ENCODE measurements at regions not wholly inside any gene's neighbourhood (a gene's known extent, or its start where the extent isn't known, plus 50 kb on each side); places are given as distances from the start of the nearest gene placed in this dataset.

- no peaks in the 10 kb centered on the region for H3K9me3 ChIP-seq (ENCODE audit: control insufficient read depth, insufficient read depth, low read depth, low read length)
- H4K20me1 ChIP-seq (ENCODE audit: control insufficient read depth, extremely low read depth, insufficient read depth, low read length) = no peaks in the 10 kb centered on the region
- no peak for DNase-seq (ENCODE audit: low read depth in 2 of 2)
- H3K79me2 ChIP-seq (ENCODE audit: control insufficient read depth, insufficient read depth, low read length) = no peaks in the 10 kb centered on the region
- H3K9ac ChIP-seq (ENCODE audit: insufficient read depth, low read length) = no peak overlapping the region
- no peaks in the 10 kb centered on the region for H3K27me3 ChIP-seq (ENCODE audit: control insufficient read depth, insufficient read depth, low read length)
- no peaks in the 10 kb centered on the region for H3K36me3 ChIP-seq (ENCODE audit: control insufficient read depth, insufficient read depth, low read length)
- TF ChIP-seq EZH2 (IDR thresholded peaks at IDR 0.05; ENCODE audit: low read length, missing control alignments) = no peak
- TF ChIP-seq CTCF (conservative IDR thresholded peaks at IDR 0.05 in 1 of 2, IDR thresholded peaks at IDR 0.05 in 1 of 2; ENCODE audit: low read depth in 1 of 2, low read length in 2 of 2) = no peak
- H2AFZ ChIP-seq (ENCODE audit: low read length) = no peak overlapping the region
- no peak overlapping the region for H3K4me2 ChIP-seq (ENCODE audit: extremely low read depth, insufficient read depth, low read length)
- H3K4me3 ChIP-seq (replicated peaks in 1 of 4; ENCODE audit: control extremely low read depth in 1 of 4, insufficient read depth in 1 of 4, low read depth in 3 of 4, low read length in 4 of 4) = no peak overlapping the region
- H3K27ac ChIP-seq (ENCODE audit: insufficient read depth, low read length) = no peak overlapping the region
- no peaks in the 10 kb centered on the region for H3K4me1 ChIP-seq (ENCODE audit: control insufficient read depth, extremely low read depth, insufficient read depth, low read length)
Measured at GRCh38 chr3:167054926-167055325, 325.2 kb downstream of the ZBBX start.

DNA sequence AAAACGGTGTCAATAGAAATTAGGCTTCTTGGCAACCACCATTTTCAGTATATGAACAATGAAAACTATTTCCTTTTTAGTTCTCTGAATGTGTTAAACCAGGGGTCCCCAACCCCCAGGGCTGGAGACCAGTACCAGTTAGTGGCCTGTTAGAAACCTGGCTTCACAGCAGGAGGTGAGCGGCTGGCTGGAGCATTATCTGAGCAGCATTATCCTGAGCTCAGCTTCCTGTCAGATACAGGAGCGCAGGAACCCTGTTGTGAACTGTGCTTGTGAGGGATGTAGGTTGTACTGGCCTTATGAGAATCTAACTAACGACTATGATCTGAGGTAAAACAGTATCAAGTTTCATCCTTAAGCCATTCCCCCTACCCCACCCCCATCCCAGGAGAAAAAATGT lies 328.7 kb downstream of the ZBBX start:
- H3K36me3 ChIP-seq (ENCODE audit: control insufficient read depth, insufficient read depth, low read length) = no peaks in the 10 kb centered on the region
- H4K20me1 ChIP-seq (ENCODE audit: control insufficient read depth, extremely low read depth, insufficient read depth, low read length) = no peaks in the 10 kb centered on the region
- H3K27me3 ChIP-seq (ENCODE audit: control insufficient read depth, insufficient read depth, low read length) = no peaks in the 10 kb centered on the region
- H3K79me2 ChIP-seq (ENCODE audit: control insufficient read depth, insufficient read depth, low read length) = no peaks in the 10 kb centered on the region
- no peaks in the 10 kb centered on the region for H3K4me1 ChIP-seq (ENCODE audit: control insufficient read depth, extremely low read depth, insufficient read depth, low read length)
- no peak overlapping the region for H3K9ac ChIP-seq (ENCODE audit: insufficient read depth, low read length)
- H3K4me2 ChIP-seq (ENCODE audit: extremely low read depth, insufficient read depth, low read length) = no peak overlapping the region
- no peak overlapping the region for H3K27ac ChIP-seq (ENCODE audit: insufficient read depth, low read length)
- TF ChIP-seq CTCF (conservative IDR thresholded peaks at IDR 0.05 in 1 of 2, IDR thresholded peaks at IDR 0.05 in 1 of 2; ENCODE audit: low read depth in 1 of 2, low read length in 2 of 2) = no peak
- TF ChIP-seq EZH2 (IDR thresholded peaks at IDR 0.05; ENCODE audit: low read length, missing control alignments) = no peak
- H3K4me3 ChIP-seq (replicated peaks in 1 of 4; ENCODE audit: control extremely low read depth in 1 of 4, insufficient read depth in 1 of 4, low read depth in 3 of 4, low read length in 4 of 4) = no peak overlapping the region
- no peak overlapping the region for H2AFZ ChIP-seq (ENCODE audit: low read length)
- no peaks in the 10 kb centered on the region for H3K9me3 ChIP-seq (ENCODE audit: control insufficient read depth, insufficient read depth, low read depth, low read length)
- no peak for DNase-seq (ENCODE audit: low read depth in 2 of 2)

DNA sequence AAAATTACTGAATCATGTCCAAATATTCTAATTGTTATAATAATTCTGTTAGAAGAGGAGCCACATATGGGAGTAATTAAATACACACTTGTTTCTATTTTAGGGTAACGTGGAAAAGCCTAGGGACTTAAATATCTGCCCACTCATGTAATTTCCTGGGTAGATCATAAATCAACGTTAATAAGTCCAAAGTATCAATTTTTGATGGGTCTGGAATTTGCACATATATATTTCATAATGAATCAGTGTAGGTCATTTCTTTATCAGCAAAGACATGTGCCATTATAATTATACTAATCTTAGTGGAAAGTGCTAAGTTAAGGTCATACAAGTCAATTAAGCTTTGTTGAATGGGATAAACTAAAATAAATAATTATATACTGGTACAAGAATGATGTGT lies 346.2 kb downstream of the ZBBX start:
- no peaks in the 10 kb centered on the region for H3K36me3 ChIP-seq (ENCODE audit: control insufficient read depth, insufficient read depth, low read length)
- H3K4me1 ChIP-seq (ENCODE audit: control insufficient read depth, extremely low read depth, insufficient read depth, low read length) = no peaks in the 10 kb centered on the region
- no peaks in the 10 kb centered on the region for H3K79me2 ChIP-seq (ENCODE audit: control insufficient read depth, insufficient read depth, low read length)
- no peaks in the 10 kb centered on the region for H4K20me1 ChIP-seq (ENCODE audit: control insufficient read depth, extremely low read depth, insufficient read depth, low read length)
- H3K4me2 ChIP-seq (ENCODE audit: extremely low read depth, insufficient read depth, low read length) = no peak overlapping the region
- no peak overlapping the region for H3K27ac ChIP-seq (ENCODE audit: insufficient read depth, low read length)
- no peaks in the 10 kb centered on the region for H3K9me3 ChIP-seq (ENCODE audit: control insufficient read depth, insufficient read depth, low read depth, low read length)
- TF ChIP-seq CTCF (conservative IDR thresholded peaks at IDR 0.05 in 1 of 2, IDR thresholded peaks at IDR 0.05 in 1 of 2; ENCODE audit: low read depth in 1 of 2, low read length in 2 of 2) (no peak), EZH2 (IDR thresholded peaks at IDR 0.05; ENCODE audit: low read length, missing control alignments) (no peak)
- no peak overlapping the region for H3K4me3 ChIP-seq (replicated peaks in 1 of 4; ENCODE audit: control extremely low read depth in 1 of 4, insufficient read depth in 1 of 4, low read depth in 3 of 4, low read length in 4 of 4)
- no peaks in the 10 kb centered on the region for H3K27me3 ChIP-seq (ENCODE audit: control insufficient read depth, insufficient read depth, low read length)
- DNase-seq (ENCODE audit: low read depth in 2 of 2) = no peak
- no peak overlapping the region for H2AFZ ChIP-seq (ENCODE audit: low read length)
- no peak overlapping the region for H3K9ac ChIP-seq (ENCODE audit: insufficient read depth, low read length)
